ENCODE measurements at regions not wholly inside any gene's neighbourhood (a gene's known extent, or its start where the extent isn't known, plus 50 kb on each side); places are given as distances from the start of the nearest gene placed in this dataset.

- no peaks in the 10 kb centered on the region for H3K4me1 ChIP-seq (ENCODE audit: low read length)
- H3K79me2 ChIP-seq (ENCODE audit: low read length) = no peaks in the 10 kb centered on the region
- H4K20me1 ChIP-seq (ENCODE audit: insufficient read depth, low read length) = no peaks in the 10 kb centered on the region
- no peak overlapping the region for H3K9ac ChIP-seq (ENCODE audit: low read length)
- H3K27ac ChIP-seq (ENCODE audit: low read length) = no peak overlapping the region
- no peak overlapping the region for H3K4me3 ChIP-seq (ENCODE audit: low read length)
- no peak overlapping the region for H2AFZ ChIP-seq (ENCODE audit: low read depth, low read length)
- H3K9me3 ChIP-seq (ENCODE audit: insufficient read depth, low read length) = no peaks in the 10 kb centered on the region
- no peak overlapping the region for H3K4me2 ChIP-seq (ENCODE audit: low read length)
- H3K36me3 ChIP-seq (replicated peaks; ENCODE audit: low read depth, low read length) = no peaks in the 10 kb centered on the region
- TF ChIP-seq EZH2phosphoT487 (IDR thresholded peaks at IDR 0.05; ENCODE audit: low read depth) = no peak
- TF ChIP-seq CTCF (IDR thresholded peaks at IDR 0.05; ENCODE audit: low read depth, low read length) = no peak
- no peaks in the 10 kb centered on the region; the same call in 1 of the 2 replicates for H3K27me3 ChIP-seq (ENCODE audit: low read depth, low read length)
Measured at GRCh38 chr2:44107086-44107740, 61.5 kb upstream of the PPM1B start.

- no peaks in the 10 kb centered on the region for H3K79me2 ChIP-seq (ENCODE audit: low read length)
- no peaks in the 10 kb centered on the region for H4K20me1 ChIP-seq (ENCODE audit: insufficient read depth, low read length)
- no peaks in the 10 kb centered on the region for H3K4me1 ChIP-seq (ENCODE audit: low read length)
- H3K4me3 ChIP-seq (ENCODE audit: low read length) = no peak overlapping the region
- no peak overlapping the region for H3K27ac ChIP-seq (ENCODE audit: low read length)
- no peaks in the 10 kb centered on the region for H3K36me3 ChIP-seq (replicated peaks; ENCODE audit: low read depth, low read length)
- H3K4me2 ChIP-seq (ENCODE audit: low read length) = no peak overlapping the region
- H3K9ac ChIP-seq (ENCODE audit: low read length) = no peak overlapping the region
- no peaks in the 10 kb centered on the region; the same call in 1 of the 2 replicates for H3K27me3 ChIP-seq (ENCODE audit: low read depth, low read length)
- H2AFZ ChIP-seq (ENCODE audit: low read depth, low read length) = no peak overlapping the region
- TF ChIP-seq EZH2phosphoT487 (IDR thresholded peaks at IDR 0.05; ENCODE audit: low read depth) (no peak), CTCF (IDR thresholded peaks at IDR 0.05; ENCODE audit: low read depth, low read length) (no peak)
- no peaks in the 10 kb centered on the region for H3K9me3 ChIP-seq (ENCODE audit: insufficient read depth, low read length)
Measured at GRCh38 chr2:44107974-44108373, 60.7 kb upstream of the PPM1B start.

GRCh38 chr2:44109166-44109565, 59.5 kb upstream of the PPM1B start:
- H4K20me1 ChIP-seq (ENCODE audit: insufficient read depth, low read length) = no peaks in the 10 kb centered on the region
- H3K36me3 ChIP-seq (replicated peaks; ENCODE audit: low read depth, low read length) = no peaks in the 10 kb centered on the region
- no peak overlapping the region for H3K27ac ChIP-seq (ENCODE audit: low read length)
- H3K4me3 ChIP-seq (ENCODE audit: low read length) = no peak overlapping the region
- TF ChIP-seq EZH2phosphoT487 (IDR thresholded peaks at IDR 0.05; ENCODE audit: low read depth) = no peak
- no peak for TF ChIP-seq CTCF (IDR thresholded peaks at IDR 0.05; ENCODE audit: low read depth, low read length)
- no peaks in the 10 kb centered on the region; the same call in 1 of the 2 replicates for H3K27me3 ChIP-seq (ENCODE audit: low read depth, low read length)
- no peaks in the 10 kb centered on the region for H3K4me1 ChIP-seq (ENCODE audit: low read length)
- no peak overlapping the region for H2AFZ ChIP-seq (ENCODE audit: low read depth, low read length)
- H3K9me3 ChIP-seq (ENCODE audit: insufficient read depth, low read length) = no peaks in the 10 kb centered on the region
- no peak overlapping the region for H3K9ac ChIP-seq (ENCODE audit: low read length)
- H3K4me2 ChIP-seq (ENCODE audit: low read length) = no peak overlapping the region
- no peaks in the 10 kb centered on the region for H3K79me2 ChIP-seq (ENCODE audit: low read length)

- TF ChIP-seq CTCF (IDR thresholded peaks at IDR 0.05; ENCODE audit: low read depth, low read length) (no peak), EZH2phosphoT487 (IDR thresholded peaks at IDR 0.05; ENCODE audit: low read depth) (no peak)
- Histone ChIP-seq H3K36me3 (replicated peaks; ENCODE audit: low read depth, low read length) (no peaks in the 10 kb centered on the region), H4K20me1 (ENCODE audit: insufficient read depth, low read length) (no peaks in the 10 kb centered on the region), H3K4me3 (ENCODE audit: low read length) (no peak overlapping the region), H3K9ac (ENCODE audit: low read length) (no peak overlapping the region), H3K4me1 (ENCODE audit: low read length) (no peaks in the 10 kb centered on the region), H3K4me2 (ENCODE audit: low read length) (no peak overlapping the region), H3K27me3 (ENCODE audit: low read depth, low read length) (no peaks in the 10 kb centered on the region; the same call in 1 of the 2 replicates), H3K27ac (ENCODE audit: low read length) (no peak overlapping the region), H3K9me3 (ENCODE audit: insufficient read depth, low read length) (no peaks in the 10 kb centered on the region), H3K79me2 (ENCODE audit: low read length) (no peaks in the 10 kb centered on the region), H2AFZ (ENCODE audit: low read depth, low read length) (no peak overlapping the region)
Measured at GRCh38 chr2:44110444-44110843, 58.2 kb upstream of the PPM1B start.
